ENCODE measurements at regions not wholly inside any gene's neighbourhood (a gene's known extent, or its start where the extent isn't known, plus 50 kb on each side); places are given as distances from the start of the nearest gene placed in this dataset.

DNA sequence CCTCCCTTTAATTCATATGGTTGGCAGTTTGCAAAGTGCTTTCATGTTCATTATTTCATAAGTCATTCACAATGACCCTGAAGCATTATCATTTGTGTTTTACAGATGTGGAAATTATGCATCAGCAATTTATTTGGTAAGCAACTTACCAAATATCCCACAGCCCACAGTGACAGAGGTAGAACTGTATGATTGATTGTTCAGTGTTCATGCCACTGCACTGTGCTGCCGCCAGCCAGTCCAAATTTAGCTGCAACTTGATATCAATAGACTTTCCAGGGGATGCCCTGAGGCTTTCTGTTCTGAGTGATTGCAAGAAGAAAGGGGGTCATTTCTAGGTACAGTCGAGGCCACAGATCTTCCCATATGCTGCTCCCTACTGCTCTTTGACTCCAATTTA is 380.3 kb downstream of the PLPP3 start:
- TF ChIP-seq CTCF (conservative IDR thresholded peaks at IDR 0.05; ENCODE audit: low read length), result no peak
- no peak for TF ChIP-seq EZH2phosphoT487 (IDR thresholded peaks at IDR 0.05; ENCODE audit: borderline replicate concordance)

DNA sequence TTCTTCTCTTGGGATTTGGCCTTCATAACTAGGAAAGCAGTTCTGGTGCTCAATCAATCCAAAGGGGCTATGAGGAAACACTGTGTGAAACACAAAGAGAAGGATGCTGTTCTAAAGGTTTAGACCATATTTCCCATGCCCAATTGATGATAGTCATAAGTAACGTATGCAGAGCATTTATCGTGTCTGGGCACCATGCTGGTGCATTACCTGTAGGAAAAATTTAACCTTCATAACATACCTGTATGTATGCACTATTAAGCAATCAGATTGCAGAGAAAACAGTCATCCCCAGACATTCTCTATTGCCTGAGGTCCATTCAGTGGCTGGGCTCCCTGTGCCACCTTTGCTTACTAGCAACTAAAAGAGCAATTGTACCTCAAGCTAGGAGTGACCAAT is 381.4 kb downstream of the PLPP3 start:
- no peaks in the 10 kb centered on the region for H3K4me1 ChIP-seq (ENCODE audit: insufficient read depth, low read length, poor library complexity, severe bottlenecking)
- no peak overlapping the region for H3K4me2 ChIP-seq (ENCODE audit: low read depth, low read length, poor library complexity, severe bottlenecking)
- no peaks in the 10 kb centered on the region for H3K79me2 ChIP-seq (ENCODE audit: insufficient read depth, low read length)
- no peak for TF ChIP-seq EZH2phosphoT487 (IDR thresholded peaks at IDR 0.05; ENCODE audit: borderline replicate concordance)
- TF ChIP-seq CTCF (conservative IDR thresholded peaks at IDR 0.05; ENCODE audit: low read length), result no peak
- H3F3A ChIP-seq (ENCODE audit: low read depth), result no peaks in the 10 kb centered on the region
- H3K9me2 ChIP-seq (replicated peaks; ENCODE audit: low read depth, low read length), result no peaks in the 10 kb centered on the region
- H3K9ac ChIP-seq (ENCODE audit: low read depth, low read length, poor library complexity, severe bottlenecking), result no peak overlapping the region
- no peak overlapping the region for H2AFZ ChIP-seq (ENCODE audit: low read length)
- H3K9me3 ChIP-seq (ENCODE audit: insufficient read depth, low read depth, low read length), result no peaks in the 10 kb centered on the region
- no peaks in the 10 kb centered on the region for H4K20me1 ChIP-seq (ENCODE audit: insufficient read depth, low read length, poor library complexity, severe bottlenecking)
- no peaks in the 10 kb centered on the region for H3K27me3 ChIP-seq (ENCODE audit: insufficient read depth, low read length, poor library complexity, severe bottlenecking)
- no peaks in the 10 kb centered on the region for H3K36me3 ChIP-seq (ENCODE audit: insufficient read depth, low read length)
- H3K4me3 ChIP-seq (ENCODE audit: low read length, poor library complexity, severe bottlenecking), result no peak overlapping the region

More for the DNA sequence above, 380.3 kb downstream of the PLPP3 start:
- no peaks in the 10 kb centered on the region for H3K27me3 ChIP-seq (ENCODE audit: insufficient read depth, low read length, poor library complexity, severe bottlenecking)
- no peak overlapping the region for H2AFZ ChIP-seq (ENCODE audit: low read length)
- no peaks in the 10 kb centered on the region for H3K9me2 ChIP-seq (replicated peaks; ENCODE audit: low read depth, low read length)
- H3K4me1 ChIP-seq (ENCODE audit: insufficient read depth, low read length, poor library complexity, severe bottlenecking), result no peaks in the 10 kb centered on the region
- no peaks in the 10 kb centered on the region for H3F3A ChIP-seq (ENCODE audit: low read depth)
- H4K20me1 ChIP-seq (ENCODE audit: insufficient read depth, low read length, poor library complexity, severe bottlenecking), result no peaks in the 10 kb centered on the region
- no peaks in the 10 kb centered on the region for H3K79me2 ChIP-seq (ENCODE audit: insufficient read depth, low read length)
- H3K9me3 ChIP-seq (ENCODE audit: insufficient read depth, low read depth, low read length), result no peaks in the 10 kb centered on the region
- no peaks in the 10 kb centered on the region for H3K36me3 ChIP-seq (ENCODE audit: insufficient read depth, low read length)
- no peak overlapping the region for H3K4me2 ChIP-seq (ENCODE audit: low read depth, low read length, poor library complexity, severe bottlenecking)
- no peak overlapping the region for H3K9ac ChIP-seq (ENCODE audit: low read depth, low read length, poor library complexity, severe bottlenecking)
- H3K4me3 ChIP-seq (ENCODE audit: low read length, poor library complexity, severe bottlenecking), result no peak overlapping the region

DNA sequence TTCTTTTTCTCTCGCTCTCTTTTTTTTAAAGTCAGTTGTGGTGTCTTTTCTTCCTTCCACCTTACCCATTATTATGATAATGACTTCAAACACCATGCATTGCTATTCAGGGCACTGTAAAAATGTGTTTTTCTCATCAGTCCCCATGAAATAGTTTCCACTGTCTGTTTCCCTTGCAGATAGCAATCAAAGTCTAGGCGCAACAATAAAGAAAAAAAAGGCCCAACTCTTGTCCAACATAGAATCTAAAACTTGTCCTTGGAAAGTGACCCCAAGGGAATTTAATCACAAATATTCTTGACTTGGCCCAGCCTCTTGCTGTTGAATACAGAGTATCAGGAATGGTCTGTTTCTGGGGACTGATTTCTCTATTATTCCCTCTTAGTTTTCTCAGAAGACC is 382.5 kb downstream of the PLPP3 start:
- H3K9me3 ChIP-seq (ENCODE audit: insufficient read depth, low read depth, low read length), result no peaks in the 10 kb centered on the region
- H2AFZ ChIP-seq (ENCODE audit: low read length), result no peak overlapping the region
- H4K20me1 ChIP-seq (ENCODE audit: insufficient read depth, low read length, poor library complexity, severe bottlenecking), result no peaks in the 10 kb centered on the region
- no peaks in the 10 kb centered on the region for H3K9me2 ChIP-seq (replicated peaks; ENCODE audit: low read depth, low read length)
- no peaks in the 10 kb centered on the region for H3K27me3 ChIP-seq (ENCODE audit: insufficient read depth, low read length, poor library complexity, severe bottlenecking)
- no peaks in the 10 kb centered on the region for H3K79me2 ChIP-seq (ENCODE audit: insufficient read depth, low read length)
- no peak for TF ChIP-seq EZH2phosphoT487 (IDR thresholded peaks at IDR 0.05; ENCODE audit: borderline replicate concordance)
- no peak for TF ChIP-seq CTCF (conservative IDR thresholded peaks at IDR 0.05; ENCODE audit: low read length)
- H3K9ac ChIP-seq (ENCODE audit: low read depth, low read length, poor library complexity, severe bottlenecking), result no peak overlapping the region
- no peak overlapping the region for H3K4me2 ChIP-seq (ENCODE audit: low read depth, low read length, poor library complexity, severe bottlenecking)
- no peaks in the 10 kb centered on the region for H3K4me1 ChIP-seq (ENCODE audit: insufficient read depth, low read length, poor library complexity, severe bottlenecking)
- no peak overlapping the region for H3K4me3 ChIP-seq (ENCODE audit: low read length, poor library complexity, severe bottlenecking)
- no peaks in the 10 kb centered on the region for H3F3A ChIP-seq (ENCODE audit: low read depth)
- H3K36me3 ChIP-seq (ENCODE audit: insufficient read depth, low read length), result no peaks in the 10 kb centered on the region

Measured in Loucy (cell line).